OCI-LY7 (cell line): ENCODE measurements at regions not wholly inside any gene's neighbourhood (a gene's known extent, or its start where the extent isn't known, plus 50 kb on each side); places are given as distances from the start of the nearest gene placed in this dataset.

Source experiments
- BruUV-seq: library from RNA; stranded (reverse); fragments of 400-500 nt; replicated peaks from 2 replicates; lab custom pipeline; 2021; lab: Mats Ljungman, UMichigan
- CTCF ChIA-PET: fragments of 300-600 bp; sonication (Branson Sonifier 250); formaldehyde crosslinking; loops from one replicate; lab custom pipeline; 2022; ENCODE audit warnings: antibody characterized with exemption; ENCODE audit not compliant: unreplicated experiment; lab: Charles Lee
- POLR2A ChIA-PET: fragments of 300-600 bp; sonication (Branson Sonifier 250); formaldehyde crosslinking; loops from one replicate; lab custom pipeline; 2022; ENCODE audit warnings: antibody characterized with exemption; lab: Charles Lee
- DNase-seq: peaks from one replicate; pipeline ENCODE4 v3.0.0-alpha.2; 2015; ENCODE audit warnings: low spot score
- H2AFZ ChIP-seq: fragments of 200-600 bp; sonication (generic), shearing (Covaris generic); 2 replicates; pipeline ENCODE4 v1.6.1; 2014; ENCODE audit warnings: mild to moderate bottlenecking, antibody characterized with exemption, low read length, moderate library complexity
- H3K27ac ChIP-seq: fragments of 200-600 bp; sonication (generic); 2 replicates; pipeline ENCODE4 v1.5.1; 2014; ENCODE audit warnings: mixed run types, low read depth, mild to moderate bottlenecking, moderate library complexity, low read length, inconsistent platforms; ENCODE audit not compliant: poor library complexity, severe bottlenecking
- H3K36me3 ChIP-seq: fragments of 200-600 bp; sonication (generic); 2 replicates; pipeline ENCODE4 v1.6.1; 2014; ENCODE audit warnings: mild to moderate bottlenecking, antibody characterized with exemption, low read length, moderate library complexity, mixed read lengths; ENCODE audit not compliant: insufficient read depth
- H3K4me1 ChIP-seq: fragments of 200-600 bp; sonication (generic); 2 replicates; pipeline ENCODE4 v1.5.1; 2014; ENCODE audit warnings: mild to moderate bottlenecking, low read length; ENCODE audit not compliant: insufficient read depth, poor library complexity, severe bottlenecking
- H3K4me2 ChIP-seq: fragments of 200-600 bp; sonication (generic); 2 replicates; pipeline ENCODE4 v1.6.1; 2014; ENCODE audit warnings: mild to moderate bottlenecking, low read length
- H3K4me3 ChIP-seq: fragments of 200-600 bp; sonication (generic); 2 replicates; pipeline ENCODE4 v1.5.1; 2014; ENCODE audit warnings: mild to moderate bottlenecking, low read depth, low read length; ENCODE audit not compliant: poor library complexity, severe bottlenecking
- H3K79me2 ChIP-seq: fragments of 200-600 bp; sonication (generic); 2 replicates; pipeline ENCODE4 v1.6.1; 2016; ENCODE audit warnings: low read depth, mild to moderate bottlenecking, low read length, moderate library complexity, mixed read lengths; ENCODE audit not compliant: insufficient read depth
- H3K9me2 ChIP-seq: fragments of 200-600 bp; sonication (generic); 2 replicates; pipeline ENCODE4 v1.6.1; 2016; ENCODE audit warnings: mild to moderate bottlenecking, low read length, mixed read lengths; ENCODE audit not compliant: insufficient read depth
- H3K9me3 ChIP-seq: fragments of 200-600 bp; sonication (generic); 2 replicates; pipeline ENCODE4 v1.6.1; 2014; ENCODE audit warnings: mild to moderate bottlenecking, mixed run types, low read length, mixed read lengths
- H4K20me1 ChIP-seq: fragments of 200-600 bp; sonication (generic); 2 replicates; pipeline ENCODE4 v1.6.1; 2014; ENCODE audit warnings: mild to moderate bottlenecking, antibody characterized with exemption, low read length, moderate library complexity, mixed read lengths; ENCODE audit not compliant: insufficient read depth
- CTCF ChIP-seq: fragments of 200-600 bp; sonication (generic); conservative IDR thresholded peaks from 2 replicates; pipeline ENCODE4 v1.5.1; 2014; ENCODE audit warnings: mild to moderate bottlenecking, antibody characterized with exemption, low read length, moderate library complexity, mixed read lengths
- EZH2phosphoT487 ChIP-seq: fragments of 200-600 bp; sonication (generic); IDR thresholded peaks from 2 replicates; pipeline ENCODE4 v1.6.1; 2018; ENCODE audit warnings: low read depth, borderline replicate concordance, mild to moderate bottlenecking, mixed run types, antibody characterized with exemption, low read length, moderate library complexity, mixed read lengths
- intact Hi-C: fragments of 100-400 bp; cut with micrococcal nuclease; formaldehyde crosslinking; loops from one replicate; pipeline ENCODE4 v1.10.0; 2022; ENCODE audit not compliant: unreplicated experiment

- intact Hi-C loops, result no loop called here
- Histone ChIP-seq H3K36me3 (no peaks in the 10 kb centered on the region), H3K4me2 (no peak overlapping the region)
Measured at GRCh38 chr20:50353289-50353961, 156.8 kb upstream of the PTPN1 start.

GRCh38 chr20:50354721-50355589 lies 155.2 kb upstream of the PTPN1 start:
- no peaks in the 10 kb centered on the region for H4K20me1 ChIP-seq
- no peak for DNase-seq
- BruUV-seq, result no TSS peak
- TF ChIP-seq EZH2phosphoT487, result no peak
- H3K4me3 ChIP-seq, result no peak overlapping the region
- H3K27ac ChIP-seq, result no peak overlapping the region
- H3K79me2 ChIP-seq, result no peaks in the 10 kb centered on the region
- H2AFZ ChIP-seq, result no peak overlapping the region
- no peaks in the 10 kb centered on the region for H3K4me1 ChIP-seq
- POLR2A ChIA-PET, result interaction anchor here (0.7 kb wide), 1 partner anchor 218 kb away, joined by 3 read pairs; no protein-coding TSS in a partner anchor
- intact Hi-C loops, result no loop called here
- CTCF ChIA-PET, result no interaction called here
- H3K4me2 ChIP-seq, result no peak overlapping the region
- H3K9me3 ChIP-seq, result no peaks in the 10 kb centered on the region
- H3K36me3 ChIP-seq, result no peaks in the 10 kb centered on the region
- H3K9me2 ChIP-seq, result no peaks in the 10 kb centered on the region

More at GRCh38 chr20:50353289-50353961, 156.8 kb upstream of the PTPN1 start:
- Histone ChIP-seq H3K27ac (no peak overlapping the region), H3K4me3 (no peak overlapping the region), H4K20me1 (no peaks in the 10 kb centered on the region), H3K79me2 (no peaks in the 10 kb centered on the region), H3K9me3 (no peaks in the 10 kb centered on the region), H2AFZ (no peak overlapping the region), H3K4me1 (no peaks in the 10 kb centered on the region), H3K9me2 (no peaks in the 10 kb centered on the region)
- no peak for DNase-seq
- BruUV-seq, result no TSS peak
- TF ChIP-seq EZH2phosphoT487 (no peak), CTCF (no peak)
- CTCF ChIA-PET, result no interaction called here
- POLR2A ChIA-PET, result no interaction called here

- POLR2A ChIA-PET, result interaction anchor here (0.7 kb wide), 1 partner anchor 219 kb away, joined by 3 read pairs; no protein-coding TSS in a partner anchor
- Histone ChIP-seq H2AFZ (no peak overlapping the region), H3K79me2 (no peaks in the 10 kb centered on the region), H3K27ac (no peak overlapping the region), H3K36me3 (no peaks in the 10 kb centered on the region), H3K9me3 (no peaks in the 10 kb centered on the region), H3K4me3 (no peak overlapping the region), H3K4me2 (no peak overlapping the region), H3K9me2 (no peaks in the 10 kb centered on the region), H4K20me1 (no peaks in the 10 kb centered on the region), H3K4me1 (no peaks in the 10 kb centered on the region)
- CTCF ChIA-PET, result no interaction called here
- DNase-seq, result no peak
- TF ChIP-seq EZH2phosphoT487, result no peak
- no peak for TF ChIP-seq CTCF
- BruUV-seq, result no TSS peak
- intact Hi-C loops, result no loop called here
Measured at GRCh38 chr20:50355590-50356524, 154.3 kb upstream of the PTPN1 start.
